Muscle layer of duodenum (tissue), 2 donors: ENCODE measurements at regions not wholly inside any gene's neighbourhood (a gene's known extent, or its start where the extent isn't known, plus 50 kb on each side); places are given as distances from the start of the nearest gene placed in this dataset.

Experiments
- H3K27ac ChIP-seq: one replicate; pipeline ENCODE4 v1.7.0; 2013; ENCODE audit warnings: mild to moderate bottlenecking, low read length
- H3K27me3 ChIP-seq: one replicate; pipeline ENCODE4 v1.7.0; 2013; ENCODE audit warnings: low read depth, mild to moderate bottlenecking, control low read depth, low read length
- H3K36me3 ChIP-seq, 2 donors: one replicate each; pipeline ENCODE4 v1.7.0; 2013; ENCODE audit warnings: low read length in 2 of 2, control low read depth in 1 of 2, mild to moderate bottlenecking in 1 of 2; ENCODE audit not compliant: insufficient read depth in 2 of 2, control insufficient read depth in 1 of 2
- H3K4me1 ChIP-seq, 2 donors: one replicate each; pipeline ENCODE4 v1.7.0; 2013; ENCODE audit warnings: low read length in 2 of 2, mild to moderate bottlenecking in 2 of 2, control low read depth in 1 of 2, moderate library complexity in 1 of 2; ENCODE audit not compliant: insufficient read depth in 2 of 2, control insufficient read depth in 1 of 2
- H3K4me3 ChIP-seq, 2 donors: one replicate each; pipeline ENCODE4 v1.7.0; 2013; ENCODE audit warnings: low read length in 2 of 2, low read depth in 1 of 2, mild to moderate bottlenecking in 1 of 2
- H3K9me3 ChIP-seq, 2 donors: one replicate each; pipeline ENCODE4 v1.7.0; 2013; ENCODE audit warnings: low read length in 2 of 2, control low read depth in 1 of 2, mild to moderate bottlenecking in 1 of 2; ENCODE audit not compliant: control insufficient read depth in 1 of 2
- donor health status: healthy.

DNA sequence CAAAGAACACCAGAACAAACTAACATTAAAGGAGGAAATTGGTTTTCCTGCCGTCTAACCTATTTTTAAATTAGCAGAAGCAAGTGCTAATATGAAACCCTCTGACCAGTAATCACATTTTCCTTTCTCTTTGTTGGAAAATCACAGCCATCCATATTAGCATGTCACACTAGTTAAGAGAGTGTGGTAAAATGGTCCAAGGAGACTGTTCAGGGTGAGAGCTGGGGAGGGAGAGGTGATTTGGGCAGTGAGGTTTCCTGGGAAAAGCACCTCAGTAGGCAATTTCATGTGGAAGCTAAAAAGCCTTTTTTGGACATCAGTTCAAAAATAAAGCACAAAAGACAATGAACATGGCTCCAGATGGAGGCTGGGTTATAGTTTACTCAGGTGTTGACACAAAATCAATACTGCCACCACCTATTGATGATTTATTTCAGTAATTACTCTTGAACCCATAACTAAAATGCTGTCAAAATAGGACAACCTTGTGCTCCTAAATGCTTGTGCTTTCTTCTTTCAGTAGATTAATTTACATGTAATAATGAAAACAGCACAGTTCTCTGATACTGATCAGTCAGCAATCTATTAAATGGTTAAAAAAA lies 333.2 kb downstream of the SAMD5 start:
- H3K27ac ChIP-seq: no peak overlapping the region
- H3K4me1 ChIP-seq: no peaks in the 10 kb centered on the region
- no peaks in the 10 kb centered on the region for H3K27me3 ChIP-seq
- no peaks in the 10 kb centered on the region for H3K36me3 ChIP-seq
- peaks cover 0 to 8% of the 10 kb centered on the region in 2 donors for H3K9me3 ChIP-seq
- H3K4me3 ChIP-seq: no peak overlapping the region

DNA sequence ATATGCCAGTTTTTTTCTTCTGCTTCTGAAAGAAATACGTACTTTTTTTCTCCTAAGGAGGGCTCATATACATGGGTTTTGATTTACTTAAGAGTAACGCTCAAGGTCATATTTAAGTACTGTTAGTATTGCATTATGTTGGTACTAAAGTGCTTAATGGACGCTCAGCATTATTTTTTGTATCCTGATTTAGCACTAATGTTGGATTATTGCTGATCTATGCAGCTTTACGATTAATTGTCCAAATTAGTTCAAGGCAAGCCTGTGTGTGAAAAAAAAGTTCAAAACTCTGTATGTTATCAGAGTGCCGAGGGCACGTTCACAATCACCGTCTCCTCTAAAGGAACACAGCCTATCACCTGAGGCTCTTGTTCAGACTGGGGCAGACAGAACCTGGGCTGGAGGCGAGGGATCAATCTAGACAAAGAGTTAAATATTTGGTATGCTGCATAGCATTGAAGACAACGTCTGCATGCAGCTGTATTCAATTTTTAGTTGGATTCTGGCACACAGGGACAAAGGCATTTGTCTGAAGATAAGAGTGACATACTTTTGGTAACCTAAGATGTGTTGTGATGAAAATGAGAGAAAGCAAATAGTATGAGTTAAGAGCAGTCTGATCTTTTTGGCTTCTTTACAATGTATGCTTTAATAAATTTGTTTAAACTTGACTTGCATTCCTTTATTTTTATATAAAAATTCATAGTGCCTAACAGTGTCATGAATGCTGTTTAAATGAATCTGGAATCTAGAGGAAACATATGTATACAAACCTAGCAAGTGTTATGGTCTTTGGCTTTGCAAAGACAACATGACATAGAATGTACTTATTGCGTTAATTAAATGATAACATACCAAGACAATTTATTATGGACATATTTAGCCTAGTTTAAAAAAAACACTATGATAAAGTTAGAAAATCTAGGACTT lies 341.2 kb downstream of the SAMD5 start:
- no peak overlapping the region for H3K27ac ChIP-seq
- no peaks in the 10 kb centered on the region for H3K27me3 ChIP-seq
- no peaks in the 10 kb centered on the region for H3K9me3 ChIP-seq
- no peaks in the 10 kb centered on the region for H3K4me1 ChIP-seq
- H3K4me3 ChIP-seq: no peak overlapping the region
- no peaks in the 10 kb centered on the region for H3K36me3 ChIP-seq

- Histone ChIP-seq H3K27me3 (no peaks in the 10 kb centered on the region), H3K4me3 (no peak overlapping the region), H3K36me3 (no peaks in the 10 kb centered on the region), H3K4me1 (no peaks in the 10 kb centered on the region), H3K27ac (no peak overlapping the region), H3K9me3 (no peaks in the 10 kb centered on the region)
Observed at GRCh38 chr6:147852772-147853171, 344.3 kb downstream of the SAMD5 start.

GRCh38 chr6:147853574-147853973 lies 345.1 kb downstream of the SAMD5 start:
- no peak overlapping the region for H3K4me3 ChIP-seq
- H3K36me3 ChIP-seq: no peaks in the 10 kb centered on the region
- no peaks in the 10 kb centered on the region for H3K9me3 ChIP-seq
- H3K27ac ChIP-seq: no peak overlapping the region
- no peaks in the 10 kb centered on the region for H3K4me1 ChIP-seq
- H3K27me3 ChIP-seq: no peaks in the 10 kb centered on the region

DNA sequence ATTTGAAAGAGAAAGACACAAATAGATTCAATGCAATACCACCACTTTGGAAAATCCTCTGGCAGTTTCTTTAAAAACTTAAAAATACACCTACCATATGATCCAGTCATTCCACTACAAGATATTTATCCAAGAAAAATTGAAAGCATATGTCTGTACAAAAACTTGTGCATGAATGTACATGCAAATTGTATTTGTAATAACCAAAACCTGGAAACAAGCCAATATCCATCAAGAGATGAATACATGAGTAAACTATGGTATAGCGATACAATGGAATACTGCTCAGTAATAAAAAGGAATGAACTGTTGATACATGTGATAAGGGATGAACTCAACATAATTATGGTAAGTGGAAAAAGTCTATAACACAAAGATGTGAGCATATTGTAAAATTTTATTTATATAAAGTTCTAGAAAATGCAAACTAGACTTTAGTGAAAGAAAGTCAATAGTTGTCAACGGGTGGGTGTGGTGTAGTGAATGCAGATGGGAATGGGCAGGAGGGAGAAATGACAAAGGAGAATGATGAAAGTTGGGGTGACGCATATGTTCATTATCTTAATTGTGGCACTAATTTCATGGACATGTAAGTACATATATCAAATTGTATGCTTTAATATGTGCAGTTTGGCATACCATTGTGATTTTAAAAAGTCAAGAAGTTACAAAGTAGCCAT lies 347.5 kb downstream of the SAMD5 start:
- no peak overlapping the region for H3K27ac ChIP-seq
- no peaks in the 10 kb centered on the region for H3K4me1 ChIP-seq
- H3K9me3 ChIP-seq: no peaks in the 10 kb centered on the region
- H3K27me3 ChIP-seq: no peaks in the 10 kb centered on the region
- no peak overlapping the region for H3K4me3 ChIP-seq
- H3K36me3 ChIP-seq: no peaks in the 10 kb centered on the region

DNA sequence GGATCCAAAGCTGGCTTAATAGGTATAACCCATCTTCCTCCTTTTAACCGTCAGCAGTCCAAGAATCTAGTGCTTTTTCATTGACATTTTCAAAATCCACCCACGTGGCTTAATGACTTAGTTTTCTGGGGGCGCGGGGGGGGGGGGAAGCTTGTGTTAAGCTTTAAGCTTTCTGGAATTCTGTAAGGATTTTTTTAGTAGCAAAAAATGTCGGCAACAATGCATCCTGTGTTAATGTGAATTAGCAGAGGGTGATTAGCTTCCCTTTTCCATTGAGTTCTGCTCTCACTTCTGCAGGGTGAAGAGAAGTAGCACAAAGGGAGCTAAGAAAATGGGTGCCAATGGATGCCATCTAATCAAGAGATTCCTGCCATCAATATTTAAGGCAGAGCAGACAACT lies 348.2 kb downstream of the SAMD5 start:
- H3K27me3 ChIP-seq: no peaks in the 10 kb centered on the region
- no peak overlapping the region for H3K4me3 ChIP-seq
- H3K9me3 ChIP-seq: no peaks in the 10 kb centered on the region
- H3K27ac ChIP-seq: no peak overlapping the region
- H3K4me1 ChIP-seq: no peaks in the 10 kb centered on the region
- H3K36me3 ChIP-seq: no peaks in the 10 kb centered on the region

DNA sequence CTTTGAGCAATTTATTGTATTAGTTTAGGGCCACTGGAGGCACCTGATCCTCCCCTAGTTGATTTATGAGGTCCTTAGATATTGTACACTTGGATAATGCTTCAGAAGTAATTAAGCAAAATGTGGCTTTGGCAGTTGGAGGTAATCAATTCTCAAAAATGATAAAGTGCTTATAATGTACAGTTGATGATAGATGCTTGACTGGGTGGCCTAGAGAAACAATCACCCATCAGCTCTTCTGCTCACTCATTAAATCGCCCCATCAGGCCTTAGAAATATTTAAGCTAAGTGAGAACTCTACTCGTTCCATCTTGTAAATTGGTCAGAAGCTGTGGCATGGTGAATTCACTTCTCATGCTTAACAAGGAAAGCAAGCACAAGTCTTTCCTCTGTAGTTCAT lies 349.9 kb downstream of the SAMD5 start:
- Histone ChIP-seq H3K36me3 (no peaks in the 10 kb centered on the region), H3K27me3 (no peaks in the 10 kb centered on the region), H3K9me3 (no peaks in the 10 kb centered on the region), H3K4me3 (no peak overlapping the region), H3K4me1 (no peaks in the 10 kb centered on the region), H3K27ac (no peak overlapping the region)

DNA sequence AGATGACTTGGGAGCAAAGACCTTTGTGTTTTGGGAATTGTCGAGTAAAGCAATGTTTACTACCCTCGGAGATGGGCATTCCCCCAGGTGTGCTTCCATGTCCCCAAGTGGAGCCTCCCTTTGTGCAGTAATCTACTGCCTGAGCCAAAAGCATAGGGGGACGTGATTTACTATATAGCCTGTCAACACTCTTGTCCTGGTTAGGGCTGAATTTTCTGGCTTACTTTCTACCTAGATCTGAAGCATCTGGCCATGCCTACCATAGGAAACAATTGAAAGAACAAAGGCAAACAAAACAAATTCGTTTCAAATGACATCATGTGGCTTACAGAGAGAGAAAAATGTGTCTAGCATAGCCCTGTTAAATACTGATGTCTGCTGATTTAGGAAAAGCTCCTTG lies 350.6 kb downstream of the SAMD5 start:
- H3K4me1 ChIP-seq: no peaks in the 10 kb centered on the region
- no peaks in the 10 kb centered on the region for H3K9me3 ChIP-seq
- no peaks in the 10 kb centered on the region for H3K36me3 ChIP-seq
- H3K27ac ChIP-seq: no peak overlapping the region
- H3K4me3 ChIP-seq: no peak overlapping the region
- no peaks in the 10 kb centered on the region for H3K27me3 ChIP-seq

DNA sequence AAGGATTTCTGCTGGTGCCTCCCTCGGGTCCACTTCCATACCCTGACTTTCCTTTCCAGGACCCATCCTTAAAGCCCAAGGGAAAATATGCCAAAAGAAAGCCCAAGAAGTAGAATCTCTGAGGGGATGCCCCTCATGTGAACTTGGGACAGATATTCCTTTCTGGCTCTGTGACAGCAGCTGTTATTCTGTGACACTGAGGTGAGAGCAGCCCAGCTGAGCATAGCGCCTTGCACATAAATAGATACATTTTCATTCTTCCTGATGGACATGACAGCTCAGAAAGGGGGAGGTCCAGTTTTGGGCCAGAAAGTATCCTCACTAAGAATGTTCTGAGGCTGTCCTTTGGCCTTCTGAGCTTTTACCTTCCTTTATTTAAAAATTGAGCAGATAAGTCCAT lies 353.2 kb downstream of the SAMD5 start:
- Histone ChIP-seq H3K4me1 (no peaks in the 10 kb centered on the region), H3K27ac (no peak overlapping the region), H3K9me3 (no peaks in the 10 kb centered on the region), H3K36me3 (no peaks in the 10 kb centered on the region), H3K4me3 (no peak overlapping the region), H3K27me3 (no peaks in the 10 kb centered on the region)

DNA sequence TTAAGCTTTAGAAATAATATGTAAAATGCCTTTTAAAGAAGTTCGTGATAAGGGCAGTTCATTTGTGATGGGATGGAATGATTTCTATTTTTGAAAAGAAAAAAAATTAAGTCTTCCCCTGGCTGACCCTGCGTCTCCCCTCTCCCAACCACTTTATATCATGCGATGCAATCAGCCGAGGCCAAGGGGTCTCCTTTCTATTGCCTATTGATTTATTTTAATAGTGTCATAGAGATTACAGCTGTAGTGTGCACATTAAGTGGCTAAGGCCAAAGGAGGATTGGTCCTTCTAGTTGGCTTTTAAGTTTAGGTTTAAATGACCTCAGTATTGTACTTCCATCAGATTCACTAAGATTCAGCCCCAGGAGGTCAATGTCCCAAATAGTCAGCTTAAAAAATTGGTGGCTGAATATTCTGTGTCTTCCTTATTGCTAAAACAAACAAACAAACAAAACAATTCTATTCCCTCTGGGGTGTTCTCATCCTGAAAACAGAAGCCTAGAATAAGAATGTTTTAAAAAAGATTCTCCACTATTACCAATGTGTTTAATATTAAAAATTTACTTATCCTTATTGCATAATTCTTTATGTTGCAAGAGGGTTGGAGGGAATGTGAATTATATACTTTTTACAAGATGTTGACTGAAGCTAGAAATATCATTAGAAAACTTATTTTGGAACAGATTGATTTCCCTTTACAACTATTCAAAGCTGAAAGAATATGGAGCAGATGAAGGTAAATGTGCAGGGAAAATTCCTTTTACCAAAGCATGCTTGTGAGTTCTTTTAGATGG lies 359.1 kb downstream of the SAMD5 start:
- no peaks in the 10 kb centered on the region for H3K36me3 ChIP-seq
- peaks cover 0 to 3% of the 10 kb centered on the region in 2 donors for H3K4me1 ChIP-seq
- no peak overlapping the region for H3K27ac ChIP-seq
- no peaks in the 10 kb centered on the region for H3K27me3 ChIP-seq
- H3K4me3 ChIP-seq: no peak overlapping the region
- no peaks in the 10 kb centered on the region for H3K9me3 ChIP-seq
